Vagina (tissue), 2 donors: ENCODE measurements at regions not wholly inside any gene's neighbourhood (a gene's known extent, or its start where the extent isn't known, plus 50 kb on each side); places are given as distances from the start of the nearest gene placed in this dataset.

Experiments used
- DNase-seq, 2 donors: peaks; one replicate each; pipeline ENCODE4 v3.0.0-alpha.2; 2017; ENCODE audit errors: extremely low spot score in 2 of 2
- H3K27ac ChIP-seq: fragments of 200-600 bp; sonication (generic); one replicate; pipeline ENCODE4 v1.5.1; 2019
- H3K27me3 ChIP-seq: fragments of 200-600 bp; sonication (generic); one replicate; pipeline ENCODE4 v1.5.1; 2019
- H3K36me3 ChIP-seq, 2 donors: fragments of 200-600 bp; sonication (generic); one replicate each; pipeline ENCODE4 v1.5.1; 2017 to 2019
- H3K4me1 ChIP-seq: fragments of 200-600 bp; sonication (generic); one replicate; pipeline ENCODE4 v1.5.1; 2019
- H3K4me3 ChIP-seq, 2 donors: fragments of 200-600 bp; sonication (generic); 1 replicate in 1 of 2; 2 replicates in 1 of 2; pipeline ENCODE4 v1.5.1; 2016 to 2019
- H3K9me3 ChIP-seq: fragments of 200-600 bp; sonication (generic); one replicate; pipeline ENCODE4 v1.5.1; 2019
- CTCF ChIP-seq, 3 experiments: fragments of 450-650 bp in 2 of 3; fragments of 200-600 bp in 1 of 3; sonication (generic) in 1 of 3; IDR thresholded peaks; one replicate each; pipeline ENCODE4 v1.5.1; 2017 to 2019; ENCODE audit warnings: antibody characterized with exemption in 3 of 3, mild to moderate bottlenecking in 2 of 3, moderate library complexity in 2 of 3
- POLR2A ChIP-seq, 2 donors: fragments of 450-650 bp; IDR thresholded peaks; one replicate each; pipeline ENCODE4 v1.6.1; 2017; ENCODE audit warnings: antibody characterized with exemption in 2 of 2, mild to moderate bottlenecking in 2 of 2, moderate library complexity in 2 of 2
- POLR2AphosphoS5 ChIP-seq, 2 donors: sonication (generic); formaldehyde crosslinking; IDR thresholded peaks; one replicate each; pipeline ENCODE4 v1.9.0; 2017; ENCODE audit warnings: antibody characterized with exemption in 2 of 2, mild to moderate bottlenecking in 2 of 2, low read depth in 1 of 2; ENCODE audit not compliant: insufficient read depth in 1 of 2
- intact Hi-C: fragments of 100-400 bp; cut with DNase I; formaldehyde crosslinking; loops from one replicate; pipeline ENCODE4 v1.15.1; 2023

- no peaks in the 10 kb centered on the region for H3K36me3 ChIP-seq
- no peaks in the 10 kb centered on the region for H3K9me3 ChIP-seq
- TF ChIP-seq CTCF (IDR thresholded peaks at IDR 0.05) (no peak), POLR2AphosphoS5 (IDR thresholded peaks at IDR 0.05; ENCODE audit: insufficient read depth in 1 of 2, low read depth in 1 of 2) (no peak), POLR2A (IDR thresholded peaks at IDR 0.05) (no peak)
- DNase-seq = no peak
- intact Hi-C loops = no loop called here
- H3K27me3 ChIP-seq = no peaks in the 10 kb centered on the region
- no peaks in the 10 kb centered on the region for H3K4me1 ChIP-seq
- no peak overlapping the region for H3K4me3 ChIP-seq
- no peak overlapping the region for H3K27ac ChIP-seq
These were observed 343.7 kb downstream of the ARAP2 start for GRCh38 chr4:35900286-35901243.

DNA sequence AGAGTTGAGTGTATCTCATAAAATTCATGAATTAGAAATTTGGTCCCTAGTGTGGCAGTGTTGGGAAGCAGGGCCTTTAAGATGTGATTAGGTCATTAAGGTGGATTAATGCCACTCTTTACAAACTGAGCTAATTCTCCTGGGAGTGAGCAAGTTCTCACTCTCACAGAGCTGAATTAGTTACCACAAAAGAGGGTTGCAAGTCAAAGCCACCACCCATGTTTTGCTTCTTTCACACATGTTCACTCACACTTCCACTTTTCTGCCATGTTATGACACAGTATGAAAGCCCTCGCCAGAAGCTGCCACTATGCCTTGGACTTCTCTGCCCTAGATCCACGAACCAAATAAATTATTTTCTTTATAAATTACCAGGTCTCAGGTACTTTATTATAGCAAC, 332.1 kb downstream of the ARAP2 start:
- intact Hi-C loops = no loop called here
- Histone ChIP-seq H3K27me3 (no peaks in the 10 kb centered on the region), H3K36me3 (no peaks in the 10 kb centered on the region), H3K9me3 (no peaks in the 10 kb centered on the region), H3K27ac (no peak overlapping the region), H3K4me3 (no peak overlapping the region), H3K4me1 (no peaks in the 10 kb centered on the region)
- DNase-seq = no peak
- no peak for TF ChIP-seq POLR2A (IDR thresholded peaks at IDR 0.05)
- no peak for TF ChIP-seq POLR2AphosphoS5 (IDR thresholded peaks at IDR 0.05; ENCODE audit: insufficient read depth in 1 of 2, low read depth in 1 of 2)
- no peak for TF ChIP-seq CTCF (IDR thresholded peaks at IDR 0.05)

DNA sequence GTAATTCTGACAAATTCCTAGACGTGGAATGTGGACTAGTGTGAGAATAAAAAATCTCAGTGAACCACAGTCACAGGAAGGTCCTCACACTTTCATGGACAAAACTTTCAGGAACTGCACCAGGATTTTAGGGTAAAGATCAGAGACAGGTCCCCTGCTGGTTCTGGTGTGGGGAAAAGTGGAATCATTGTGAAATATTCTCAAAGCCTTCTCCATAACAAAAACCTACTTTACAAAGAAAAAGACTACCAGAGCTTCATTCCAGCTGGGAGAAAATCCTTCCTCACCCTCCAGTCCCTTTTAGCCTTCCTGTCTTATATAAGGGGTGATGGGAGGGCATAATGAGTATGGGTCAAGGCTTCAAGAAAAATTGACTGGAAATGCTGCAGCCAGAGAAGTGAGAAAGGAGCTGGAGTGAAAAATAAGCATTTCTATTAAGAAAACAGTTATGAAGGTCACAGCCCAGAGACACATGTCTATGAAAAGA, 325.8 kb downstream of the ARAP2 start:
- Histone ChIP-seq H3K9me3 (no peaks in the 10 kb centered on the region), H3K4me1 (no peaks in the 10 kb centered on the region), H3K27ac (no peak overlapping the region), H3K4me3 (no peak overlapping the region), H3K27me3 (no peaks in the 10 kb centered on the region), H3K36me3 (no peaks in the 10 kb centered on the region)
- intact Hi-C loops = no loop called here
- no peak for DNase-seq
- no peak for TF ChIP-seq POLR2A (IDR thresholded peaks at IDR 0.05)
- no peak for TF ChIP-seq POLR2AphosphoS5 (IDR thresholded peaks at IDR 0.05; ENCODE audit: insufficient read depth in 1 of 2, low read depth in 1 of 2)
- no peak for TF ChIP-seq CTCF (IDR thresholded peaks at IDR 0.05)

- Histone ChIP-seq H3K27ac (no peak overlapping the region), H3K27me3 (no peaks in the 10 kb centered on the region), H3K4me1 (no peaks in the 10 kb centered on the region), H3K4me3 (no peak overlapping the region), H3K36me3 (no peaks in the 10 kb centered on the region), H3K9me3 (no peaks in the 10 kb centered on the region)
- no peak for DNase-seq
- intact Hi-C loops = no loop called here
- TF ChIP-seq POLR2AphosphoS5 (IDR thresholded peaks at IDR 0.05; ENCODE audit: insufficient read depth in 1 of 2, low read depth in 1 of 2) (no peak), POLR2A (IDR thresholded peaks at IDR 0.05) (no peak), CTCF (IDR thresholded peaks at IDR 0.05) (no peak)
These were observed 318.5 kb downstream of the ARAP2 start for GRCh38 chr4:35925806-35926205.

DNA sequence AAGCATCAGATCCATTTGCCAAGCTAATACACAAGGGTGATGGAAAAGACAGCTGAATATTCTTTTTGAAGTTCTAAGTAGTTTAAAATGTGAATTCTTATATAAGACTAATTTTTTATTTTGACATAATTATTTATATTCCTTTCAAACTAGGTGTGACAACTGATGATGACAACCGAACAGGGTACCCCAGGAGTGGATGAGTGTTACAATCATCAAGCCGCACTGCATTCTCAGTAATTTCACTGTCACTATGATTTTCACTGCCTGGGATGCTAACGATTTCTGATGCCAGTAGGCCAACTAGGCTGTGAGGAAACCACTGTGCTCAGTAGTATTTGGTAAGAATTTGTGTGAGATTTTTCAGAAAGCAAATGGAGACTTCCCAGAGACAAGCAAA, 317.5 kb downstream of the ARAP2 start:
- no peaks in the 10 kb centered on the region for H3K27me3 ChIP-seq
- no peaks in the 10 kb centered on the region for H3K36me3 ChIP-seq
- TF ChIP-seq POLR2A (IDR thresholded peaks at IDR 0.05) = no peak
- no peak for TF ChIP-seq CTCF (IDR thresholded peaks at IDR 0.05)
- no peak for TF ChIP-seq POLR2AphosphoS5 (IDR thresholded peaks at IDR 0.05; ENCODE audit: insufficient read depth in 1 of 2, low read depth in 1 of 2)
- no peak for DNase-seq
- H3K9me3 ChIP-seq = no peaks in the 10 kb centered on the region
- H3K4me1 ChIP-seq = no peaks in the 10 kb centered on the region
- intact Hi-C loops = no loop called here
- no peak overlapping the region for H3K27ac ChIP-seq
- H3K4me3 ChIP-seq = no peak overlapping the region
